SK-N-MC (cell line): ENCODE measurements at regions not wholly inside any gene's neighbourhood (a gene's known extent, or its start where the extent isn't known, plus 50 kb on each side); places are given as distances from the start of the nearest gene placed in this dataset.

Experiments
- DNase-seq: peaks from one replicate; pipeline ENCODE4 v3.0.0-alpha.2; 2011; ENCODE audit warnings: low read depth, low spot score
- H3K27ac ChIP-seq: fragments of 200-600 bp; sonication (generic); 2 replicates; pipeline ENCODE4 v1.5.1; 2016; ENCODE audit warnings: mixed run types
- H3K36me3 ChIP-seq: fragments of 200-600 bp; sonication (generic); 2 replicates; pipeline ENCODE4 v1.6.1; 2017; ENCODE audit warnings: antibody characterized with exemption, low read length, mixed read lengths; ENCODE audit not compliant: insufficient read depth
- H3K4me3 ChIP-seq: fragments of 200-600 bp; sonication (generic); 2 replicates; pipeline ENCODE4 v1.5.1; 2016
- H3K9ac ChIP-seq: fragments of 200-600 bp; sonication (generic); 2 replicates; pipeline ENCODE4 v1.8.0; 2017; ENCODE audit warnings: mixed run types, mixed read lengths; ENCODE audit not compliant: insufficient read length
- H3K9me3 ChIP-seq: fragments of 200-600 bp; sonication (generic); 2 replicates; pipeline ENCODE4 v1.6.1; 2017; ENCODE audit warnings: low read depth, mild to moderate bottlenecking, antibody characterized with exemption, low read length, moderate library complexity, mixed read lengths
- EZH2 ChIP-seq: fragments of 200-600 bp; sonication (generic); IDR thresholded peaks from one replicate; pipeline ENCODE4 v1.6.1; 2017; ENCODE audit warnings: antibody characterized with exemption
- FOXP2 ChIP-seq: optimal IDR thresholded peaks from 2 replicates; pipeline ENCODE3; 2011; ENCODE audit warnings: mild to moderate bottlenecking, moderate library complexity; ENCODE audit not compliant: insufficient read depth; ENCODE audit errors: extremely low read length, control extremely low read depth
- POLR2AphosphoS5 ChIP-seq: IDR thresholded peaks from 2 replicates; pipeline ENCODE4 v1.6.1; 2012; ENCODE audit warnings: mild to moderate bottlenecking, low read depth, low read length, borderline replicate concordance

GRCh38 chr1:115220340-115221270 is 117.4 kb downstream of the NGF start:
- no peak overlapping the region for H3K4me3 ChIP-seq
- H3K36me3 ChIP-seq, result no peaks in the 10 kb centered on the region
- no peak for DNase-seq
- H3K9ac ChIP-seq, result no peak overlapping the region
- H3K9me3 ChIP-seq, result no peaks in the 10 kb centered on the region
- no peak overlapping the region for H3K27ac ChIP-seq
- no peak for TF ChIP-seq FOXP2
- TF ChIP-seq EZH2, result no peak
- TF ChIP-seq POLR2AphosphoS5, result no peak

- TF ChIP-seq POLR2AphosphoS5 (no peak), EZH2 (no peak), FOXP2 (no peak)
- H3K27ac ChIP-seq, result no peak overlapping the region
- H3K4me3 ChIP-seq, result no peak overlapping the region
- no peaks in the 10 kb centered on the region for H3K9me3 ChIP-seq
- DNase-seq, result no peak
- H3K9ac ChIP-seq, result no peak overlapping the region
- no peaks in the 10 kb centered on the region for H3K36me3 ChIP-seq
Measured at GRCh38 chr1:115219927-115220326, 118.1 kb downstream of the NGF start.

- H3K36me3 ChIP-seq, result no peaks in the 10 kb centered on the region
- H3K9me3 ChIP-seq, result no peaks in the 10 kb centered on the region
- H3K4me3 ChIP-seq, result no peak overlapping the region
- H3K27ac ChIP-seq, result no peak overlapping the region
- H3K9ac ChIP-seq, result no peak overlapping the region
- TF ChIP-seq POLR2AphosphoS5 (no peak), FOXP2 (no peak), EZH2 (no peak)
- no peak for DNase-seq
Measured at GRCh38 chr1:115218699-115219098, 119.3 kb downstream of the NGF start.

GRCh38 chr1:115218034-115218405 is 120.0 kb downstream of the NGF start:
- Histone ChIP-seq H3K9me3 (no peaks in the 10 kb centered on the region), H3K4me3 (no peak overlapping the region), H3K36me3 (no peaks in the 10 kb centered on the region), H3K9ac (no peak overlapping the region), H3K27ac (no peak overlapping the region)
- TF ChIP-seq FOXP2, result no peak
- no peak for TF ChIP-seq POLR2AphosphoS5
- no peak for TF ChIP-seq EZH2
- DNase-seq, result no peak

- Histone ChIP-seq H3K27ac (no peak overlapping the region), H3K36me3 (no peaks in the 10 kb centered on the region), H3K4me3 (no peak overlapping the region), H3K9me3 (no peaks in the 10 kb centered on the region), H3K9ac (no peak overlapping the region)
- no peak for DNase-seq
- TF ChIP-seq FOXP2 (no peak), POLR2AphosphoS5 (no peak), EZH2 (no peak)
Measured at GRCh38 chr1:115217150-115218033, 120.7 kb downstream of the NGF start.

GRCh38 chr1:115215703-115216521 is 122.1 kb downstream of the NGF start:
- TF ChIP-seq EZH2, result no peak
- TF ChIP-seq POLR2AphosphoS5, result no peak
- TF ChIP-seq FOXP2, result no peak
- no peak overlapping the region for H3K9ac ChIP-seq
- no peak overlapping the region for H3K27ac ChIP-seq
- DNase-seq, result no peak
- no peaks in the 10 kb centered on the region for H3K36me3 ChIP-seq
- no peaks in the 10 kb centered on the region for H3K9me3 ChIP-seq
- no peak overlapping the region for H3K4me3 ChIP-seq

GRCh38 chr1:115215110-115215509 is 122.9 kb downstream of the NGF start:
- DNase-seq, result no peak
- Histone ChIP-seq H3K9ac (no peak overlapping the region), H3K4me3 (no peak overlapping the region), H3K27ac (no peak overlapping the region), H3K9me3 (no peaks in the 10 kb centered on the region), H3K36me3 (no peaks in the 10 kb centered on the region)
- TF ChIP-seq FOXP2 (no peak), EZH2 (no peak), POLR2AphosphoS5 (no peak)
